HG02943 (cell line): ENCODE measurements at regions not wholly inside any gene's neighbourhood (a gene's known extent, or its start where the extent isn't known, plus 50 kb on each side); places are given as distances from the start of the nearest gene placed in this dataset.

Experiments
- ATAC-seq: cut with Tn5 transposase; IDR thresholded peaks from one replicate; pipeline ENCODE4 v1.9.1; 2021; ENCODE audit warnings: mild to moderate bottlenecking, low read depth, moderate library complexity; ENCODE audit not compliant: unreplicated experiment

- ATAC-seq, result no peak
These were observed 69.2 kb upstream of the SFMBT2 start for GRCh38 chr10:7479861-7480598.

GRCh38 chr10:7478727-7479457 is 68.1 kb upstream of the SFMBT2 start:
- ATAC-seq, result no peak

GRCh38 chr10:7477538-7478334 is 66.9 kb upstream of the SFMBT2 start:
- ATAC-seq, result no peak

GRCh38 chr10:7475939-7476338 is 65.1 kb upstream of the SFMBT2 start:
- ATAC-seq, result no peak

GRCh38 chr10:7475046-7475911 is 64.4 kb upstream of the SFMBT2 start:
- no peak for ATAC-seq

GRCh38 chr10:7474388-7474787 is 63.6 kb upstream of the SFMBT2 start:
- ATAC-seq, result no peak

GRCh38 chr10:7473474-7473873 is 62.6 kb upstream of the SFMBT2 start:
- no peak for ATAC-seq

- peak; percentile 77 for ATAC-seq
These were observed 61.0 kb upstream of the SFMBT2 start for GRCh38 chr10:7471720-7472367.

GRCh38 chr10:7470371-7470770 is 59.5 kb upstream of the SFMBT2 start:
- ATAC-seq, result no peak

- ATAC-seq, result no peak
These were observed 56.3 kb upstream of the SFMBT2 start for GRCh38 chr10:7467031-7467667.

GRCh38 chr10:7464691-7465090 is 53.9 kb upstream of the SFMBT2 start:
- no peak for ATAC-seq
